Stomach smooth muscle (tissue), 2 donors: ENCODE measurements at regions not wholly inside any gene's neighbourhood (a gene's known extent, or its start where the extent isn't known, plus 50 kb on each side); places are given as distances from the start of the nearest gene placed in this dataset.

Source experiments
- H3K27ac ChIP-seq: one replicate; pipeline ENCODE4 v1.7.0; 2013; ENCODE audit warnings: mild to moderate bottlenecking, low read length, inconsistent platforms
- H3K27me3 ChIP-seq, 2 donors: one replicate each; pipeline ENCODE4 v1.7.0; 2013; ENCODE audit warnings: low read length in 2 of 2; ENCODE audit not compliant: insufficient read depth in 2 of 2, control insufficient read depth in 1 of 2
- H3K36me3 ChIP-seq, 2 donors: one replicate each; pipeline ENCODE4 v1.7.0; 2013; ENCODE audit warnings: low read length in 2 of 2; ENCODE audit not compliant: control insufficient read depth in 2 of 2, insufficient read depth in 2 of 2
- H3K4me1 ChIP-seq: one replicate; pipeline ENCODE4 v1.7.0; 2013; ENCODE audit warnings: low read length; ENCODE audit not compliant: control insufficient read depth, insufficient read depth
- H3K4me3 ChIP-seq, 2 donors: one replicate each; pipeline ENCODE4 v1.7.0; 2013; ENCODE audit warnings: low read length in 2 of 2
- H3K9ac ChIP-seq, 2 donors: one replicate each; pipeline ENCODE4 v1.7.0; 2013; ENCODE audit warnings: low read length in 2 of 2, mild to moderate bottlenecking in 1 of 2
- H3K9me3 ChIP-seq, 2 donors: one replicate each; pipeline ENCODE4 v1.7.0; 2013; ENCODE audit warnings: low read length in 2 of 2; ENCODE audit not compliant: control insufficient read depth in 2 of 2
- donor health status: healthy.
- donor health status: Pancreatic carcinoma.

GRCh38 chr15:81899730-81900129 is 146.1 kb downstream of the MEX3B start:
- Histone ChIP-seq H3K9ac (no peak overlapping the region), H3K9me3 (no peaks in the 10 kb centered on the region), H3K4me3 (no peak overlapping the region), H3K27me3 (no peaks in the 10 kb centered on the region), H3K4me1 (peaks cover 8% of the 10 kb centered on the region), H3K36me3 (no peaks in the 10 kb centered on the region), H3K27ac (no peak overlapping the region)

- Histone ChIP-seq H3K4me3 (no peak overlapping the region), H3K9ac (no peak overlapping the region), H3K36me3 (no peaks in the 10 kb centered on the region), H3K4me1 (peaks cover 10% of the 10 kb centered on the region), H3K9me3 (no peaks in the 10 kb centered on the region), H3K27me3 (no peaks in the 10 kb centered on the region), H3K27ac (no peak overlapping the region)
Observed at GRCh38 chr15:81899024-81899423, 146.8 kb downstream of the MEX3B start.

GRCh38 chr15:81897057-81897677 is 148.7 kb downstream of the MEX3B start:
- Histone ChIP-seq H3K27ac (peak overlapping the region; percentile 64), H3K4me3 (peak overlapping the region; percentile 5 to 49), H3K27me3 (no peaks in the 10 kb centered on the region), H3K36me3 (no peaks in the 10 kb centered on the region), H3K9ac (peak overlapping the region in 1 of 2 donors; percentile 31), H3K9me3 (no peaks in the 10 kb centered on the region), H3K4me1 (peaks cover 10% of the 10 kb centered on the region)

- no peaks in the 10 kb centered on the region for H3K9me3 ChIP-seq
- H3K9ac ChIP-seq: peak overlapping the region in 1 of 2 donors; percentile 31
Observed at GRCh38 chr15:81896356-81896755, 149.5 kb downstream of the MEX3B start.

GRCh38 chr15:81895723-81896122 is 150.1 kb downstream of the MEX3B start:
- H3K27me3 ChIP-seq: no peaks in the 10 kb centered on the region
- H3K4me3 ChIP-seq: no peak overlapping the region
- no peaks in the 10 kb centered on the region for H3K36me3 ChIP-seq
- H3K9me3 ChIP-seq: no peaks in the 10 kb centered on the region
- H3K9ac ChIP-seq: no peak overlapping the region
- no peak overlapping the region for H3K27ac ChIP-seq
- H3K4me1 ChIP-seq: peaks cover 10% of the 10 kb centered on the region

More at GRCh38 chr15:81896356-81896755, 149.5 kb downstream of the MEX3B start:
- no peaks in the 10 kb centered on the region for H3K36me3 ChIP-seq
- H3K27me3 ChIP-seq: no peaks in the 10 kb centered on the region
- H3K4me1 ChIP-seq: peaks cover 10% of the 10 kb centered on the region
- H3K4me3 ChIP-seq: no peak overlapping the region
- peak overlapping the region; percentile 64 for H3K27ac ChIP-seq

GRCh38 chr15:81894061-81894460 is 151.8 kb downstream of the MEX3B start:
- Histone ChIP-seq H3K4me3 (no peak overlapping the region), H3K27ac (no peak overlapping the region), H3K27me3 (no peaks in the 10 kb centered on the region), H3K9me3 (no peaks in the 10 kb centered on the region), H3K36me3 (no peaks in the 10 kb centered on the region), H3K9ac (no peak overlapping the region), H3K4me1 (peaks cover 10% of the 10 kb centered on the region)

GRCh38 chr15:81893182-81893835 is 152.5 kb downstream of the MEX3B start:
- Histone ChIP-seq H3K36me3 (no peaks in the 10 kb centered on the region), H3K4me3 (peak overlapping the region in 1 of 2 donors; percentile 28), H3K27ac (no peak overlapping the region), H3K9me3 (no peaks in the 10 kb centered on the region), H3K27me3 (no peaks in the 10 kb centered on the region), H3K4me1 (peaks cover 10% of the 10 kb centered on the region), H3K9ac (peak overlapping the region in 1 of 2 donors; percentile 12)

GRCh38 chr15:81890496-81890895 is 155.3 kb downstream of the MEX3B start:
- no peaks in the 10 kb centered on the region for H3K9me3 ChIP-seq
- no peaks in the 10 kb centered on the region for H3K27me3 ChIP-seq
- peaks cover 2% of the 10 kb centered on the region for H3K4me1 ChIP-seq
- no peak overlapping the region for H3K27ac ChIP-seq
- H3K36me3 ChIP-seq: no peaks in the 10 kb centered on the region
- H3K9ac ChIP-seq: no peak overlapping the region
- H3K4me3 ChIP-seq: no peak overlapping the region

- Histone ChIP-seq H3K27ac (no peak overlapping the region), H3K9me3 (no peaks in the 10 kb centered on the region)
Observed at GRCh38 chr15:81889485-81889881, 156.3 kb downstream of the MEX3B start.

GRCh38 chr15:81888748-81889484 is 156.9 kb downstream of the MEX3B start:
- no peak overlapping the region for H3K27ac ChIP-seq
- no peaks in the 10 kb centered on the region for H3K9me3 ChIP-seq
- no peaks in the 10 kb centered on the region for H3K4me1 ChIP-seq
- no peaks in the 10 kb centered on the region for H3K36me3 ChIP-seq
- no peak overlapping the region for H3K4me3 ChIP-seq
- no peak overlapping the region for H3K9ac ChIP-seq
- H3K27me3 ChIP-seq: no peaks in the 10 kb centered on the region

More at GRCh38 chr15:81889485-81889881, 156.3 kb downstream of the MEX3B start:
- Histone ChIP-seq H3K36me3 (no peaks in the 10 kb centered on the region), H3K4me1 (peaks cover 2% of the 10 kb centered on the region), H3K9ac (no peak overlapping the region), H3K27me3 (no peaks in the 10 kb centered on the region), H3K4me3 (no peak overlapping the region)
